ENCODE measurements at regions not wholly inside any gene's neighbourhood (a gene's known extent, or its start where the extent isn't known, plus 50 kb on each side); places are given as distances from the start of the nearest gene placed in this dataset.
A peak's percentile ranks its signal among the peaks of the same experiment; 100 is the strongest.
"Not testable (repeated sequence)": the region's sequence is repeated elsewhere in the genome, so short reads cannot be mapped to it uniquely, and the experiment has no call there.

DNA sequence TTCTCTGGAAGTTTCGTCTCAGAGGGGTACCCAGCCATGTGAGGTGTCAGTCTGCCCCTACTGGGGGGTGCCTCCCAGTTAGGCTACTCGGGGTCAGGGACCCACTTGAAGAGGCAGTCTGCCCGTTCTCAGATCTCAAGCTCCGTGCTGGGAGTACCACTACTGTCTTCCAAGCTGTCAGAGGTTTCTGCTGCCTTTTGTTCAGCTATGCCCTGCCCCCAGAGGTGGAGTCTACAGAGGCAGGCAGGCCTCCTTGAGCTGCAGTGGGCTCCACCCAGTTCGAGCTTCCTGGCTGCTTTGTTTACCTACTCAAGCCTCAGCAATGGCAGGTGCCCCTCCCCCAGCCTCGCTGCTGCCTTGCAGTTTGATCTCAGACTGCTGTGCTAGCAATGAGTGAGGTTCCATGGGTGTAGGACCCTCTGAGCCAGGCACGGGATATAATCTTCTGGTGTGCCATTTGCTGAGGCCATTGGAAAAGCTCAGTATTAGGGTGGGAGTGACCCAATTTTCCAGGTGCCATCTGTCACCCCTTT lies 71.0 kb upstream of the SH3GLB1 start:
- DNase-seq: not testable (repeated sequence)

- DNase-seq: no peak
Measured at GRCh38 chr1:86633921-86634320, 70.5 kb upstream of the SH3GLB1 start.

GRCh38 chr1:86636898-86637297 lies 67.5 kb upstream of the SH3GLB1 start:
- DNase-seq: no peak

- peak; percentile 47 for DNase-seq
Measured at GRCh38 chr1:86640161-86640670, 64.2 kb upstream of the SH3GLB1 start.

GRCh38 chr1:86641318-86641717 lies 63.1 kb upstream of the SH3GLB1 start:
- DNase-seq: no peak

GRCh38 chr1:86644655-86645054 lies 59.7 kb upstream of the SH3GLB1 start:
- not testable (repeated sequence) for DNase-seq

DNA sequence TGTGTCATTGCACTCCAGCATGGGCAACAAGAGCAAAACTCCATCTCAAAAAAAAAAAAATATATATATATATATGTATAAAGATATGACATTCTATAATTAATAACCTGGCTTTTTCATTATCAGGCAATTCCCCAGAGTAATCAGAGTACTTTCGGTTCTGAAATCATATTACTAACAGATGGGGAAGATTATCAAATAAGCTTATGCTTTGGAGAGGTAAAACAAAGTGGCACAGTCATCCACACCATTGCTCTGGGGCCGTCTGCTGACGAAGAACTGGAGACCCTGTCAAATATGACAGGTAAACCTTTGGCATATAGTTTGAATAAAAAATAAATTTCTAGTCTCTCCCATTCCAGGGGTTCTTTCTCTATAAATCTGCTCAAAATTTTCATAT lies 58.5 kb upstream of the SH3GLB1 start:
- DNase-seq: no peak

GRCh38 chr1:86646256-86646655 lies 58.1 kb upstream of the SH3GLB1 start:
- no peak for DNase-seq

DNA sequence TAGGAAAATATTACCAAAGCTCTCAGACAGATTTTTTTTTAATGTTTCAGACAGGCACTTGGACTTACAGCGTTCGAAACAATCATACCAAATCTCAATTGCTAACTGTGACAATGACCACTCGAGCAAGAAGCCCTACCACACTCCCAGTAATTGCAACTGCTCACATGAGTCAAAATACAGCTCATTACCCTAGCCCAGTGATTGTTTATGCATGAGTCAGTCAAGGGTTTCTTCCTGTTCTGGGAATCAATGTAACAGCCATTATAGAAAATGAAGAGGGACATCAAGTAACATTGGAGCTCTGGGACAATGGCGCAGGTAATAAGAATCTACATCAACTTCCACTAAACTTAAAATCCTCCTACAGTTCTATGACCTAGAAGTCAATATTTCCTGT lies 56.1 kb upstream of the SH3GLB1 start:
- DNase-seq: peak; percentile 88

GRCh38 chr1:86649618-86650017 lies 54.8 kb upstream of the SH3GLB1 start:
- DNase-seq: no peak

DNA sequence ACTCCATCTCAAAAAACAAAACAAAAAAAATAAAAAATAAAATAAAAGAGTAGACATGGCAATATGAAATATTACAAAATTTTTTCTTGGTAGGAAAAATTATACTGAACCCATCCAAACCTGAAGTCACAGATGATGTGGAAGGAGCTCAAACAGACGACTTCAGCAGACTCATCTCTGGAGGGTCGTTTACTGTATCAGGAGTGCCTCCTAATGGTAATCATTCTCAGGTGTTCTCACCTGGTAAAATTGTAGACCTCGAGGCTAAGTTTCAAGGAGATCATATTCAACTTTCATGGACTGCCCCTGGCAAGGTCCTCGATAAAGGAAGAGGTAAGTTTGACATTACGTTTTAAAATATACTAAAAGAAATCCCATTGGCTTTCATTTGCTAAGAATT lies 54.3 kb upstream of the SH3GLB1 start:
- no peak for DNase-seq
